PC-9 (cell line): ENCODE measurements at regions not wholly inside any gene's neighbourhood (a gene's known extent, or its start where the extent isn't known, plus 50 kb on each side); places are given as distances from the start of the nearest gene placed in this dataset.

Experiments
- EZH2 ChIP-seq: fragments of 200-600 bp; sonication (generic); IDR thresholded peaks from 2 replicates; pipeline ENCODE4 v1.8.0; 2017; ENCODE audit warnings: antibody characterized with exemption, low read depth
- TF ChIP-seq, protein P1 (sequence below): fragments of 200-600 bp; sonication (generic); conservative IDR thresholded peaks from 2 replicates; pipeline ENCODE4 v1.6.1; 2017; ENCODE audit warnings: mixed run types, antibody characterized with exemption, mild to moderate bottlenecking, moderate library complexity

DNA sequence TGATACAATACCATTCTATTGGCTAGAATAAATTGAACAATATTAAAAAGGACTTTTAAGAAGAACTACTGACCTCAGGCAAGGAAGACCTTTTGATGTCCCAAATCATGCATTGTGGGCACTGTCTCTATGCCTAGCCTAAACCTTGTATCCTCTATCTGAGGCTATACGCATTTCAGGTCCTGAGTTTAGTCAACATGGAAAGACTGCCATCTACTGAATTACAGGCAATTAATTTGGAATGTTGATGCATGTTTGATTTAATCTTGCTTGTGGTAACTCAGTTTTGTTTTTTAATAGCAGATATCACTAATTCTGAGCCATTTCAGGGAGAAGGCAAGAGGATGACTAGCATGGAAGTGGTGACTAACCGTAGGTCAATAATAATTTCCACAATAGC lies 585.3 kb upstream of the CCNG1 start:
- TF ChIP-seq EZH2: no peak
- TF ChIP-seq, protein P1, sequence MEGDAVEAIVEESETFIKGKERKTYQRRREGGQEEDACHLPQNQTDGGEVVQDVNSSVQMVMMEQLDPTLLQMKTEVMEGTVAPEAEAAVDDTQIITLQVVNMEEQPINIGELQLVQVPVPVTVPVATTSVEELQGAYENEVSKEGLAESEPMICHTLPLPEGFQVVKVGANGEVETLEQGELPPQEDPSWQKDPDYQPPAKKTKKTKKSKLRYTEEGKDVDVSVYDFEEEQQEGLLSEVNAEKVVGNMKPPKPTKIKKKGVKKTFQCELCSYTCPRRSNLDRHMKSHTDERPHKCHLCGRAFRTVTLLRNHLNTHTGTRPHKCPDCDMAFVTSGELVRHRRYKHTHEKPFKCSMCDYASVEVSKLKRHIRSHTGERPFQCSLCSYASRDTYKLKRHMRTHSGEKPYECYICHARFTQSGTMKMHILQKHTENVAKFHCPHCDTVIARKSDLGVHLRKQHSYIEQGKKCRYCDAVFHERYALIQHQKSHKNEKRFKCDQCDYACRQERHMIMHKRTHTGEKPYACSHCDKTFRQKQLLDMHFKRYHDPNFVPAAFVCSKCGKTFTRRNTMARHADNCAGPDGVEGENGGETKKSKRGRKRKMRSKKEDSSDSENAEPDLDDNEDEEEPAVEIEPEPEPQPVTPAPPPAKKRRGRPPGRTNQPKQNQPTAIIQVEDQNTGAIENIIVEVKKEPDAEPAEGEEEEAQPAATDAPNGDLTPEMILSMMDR: no peak
